GM12873 (cell line): ENCODE measurements at regions not wholly inside any gene's neighbourhood (a gene's known extent, or its start where the extent isn't known, plus 50 kb on each side); places are given as distances from the start of the nearest gene placed in this dataset.

Source experiments
- CTCF ChIP-seq: IDR thresholded peaks from 2 replicates; pipeline ENCODE4 v1.5.1; 2012; ENCODE audit warnings: low read depth, mild to moderate bottlenecking, moderate library complexity, low read length, control low read depth; ENCODE audit not compliant: insufficient read depth; ENCODE audit errors: missing control alignments

- TF ChIP-seq CTCF, result no peak
Measured at GRCh38 chr2:146287281-146287680, 1557.5 kb upstream of the ACVR2A start.

GRCh38 chr2:146278881-146279280 lies 1565.9 kb upstream of the ACVR2A start:
- TF ChIP-seq CTCF, result no peak

- no peak for TF ChIP-seq CTCF
Measured at GRCh38 chr2:146271131-146271831, 1573.5 kb upstream of the ACVR2A start.

- no peak for TF ChIP-seq CTCF
Measured at GRCh38 chr2:146270618-146271017, 1574.2 kb upstream of the ACVR2A start.

- TF ChIP-seq CTCF, result no peak
Measured at GRCh38 chr2:146267093-146267492, 1577.7 kb upstream of the ACVR2A start.

- no peak for TF ChIP-seq CTCF
Measured at GRCh38 chr2:146265656-146266055, 1579.2 kb upstream of the ACVR2A start.

GRCh38 chr2:146262606-146263005 lies 1582.2 kb upstream of the ACVR2A start:
- no peak for TF ChIP-seq CTCF
